Nephron (organoid): ENCODE measurements at regions not wholly inside any gene's neighbourhood (a gene's known extent, or its start where the extent isn't known, plus 50 kb on each side); places are given as distances from the start of the nearest gene placed in this dataset.

Source experiments
- H3K27ac Mint-ChIP-seq, 3 experiments: 2 replicates each; pipeline ENCODE4 v1.8.0; 2020; ENCODE audit warnings: mixed read lengths in 3 of 3, mild to moderate bottlenecking in 2 of 3, moderate library complexity in 1 of 3
- H3K27me3 Mint-ChIP-seq: 2 replicates; pipeline ENCODE4 v1.8.0; 2021; ENCODE audit warnings: low read depth, mild to moderate bottlenecking, moderate library complexity, mixed read lengths
- H3K36me3 Mint-ChIP-seq: 2 replicates; pipeline ENCODE4 v1.8.0; 2020; ENCODE audit warnings: low read depth, mixed read lengths
- H3K4me1 Mint-ChIP-seq: 2 replicates; pipeline ENCODE4 v1.8.0; 2020; ENCODE audit warnings: mixed read lengths
- H3K4me3 Mint-ChIP-seq, 3 experiments: 2 replicates each; pipeline ENCODE4 v1.8.0; 2020; ENCODE audit warnings: mild to moderate bottlenecking in 3 of 3, mixed read lengths in 3 of 3, moderate library complexity in 2 of 3
- H3K9me3 Mint-ChIP-seq: 2 replicates; pipeline ENCODE4 v1.8.0; 2020; ENCODE audit warnings: mixed read lengths
- TF ChIP-seq, protein P1 (sequence below), 3 experiments: fragments of 200-600 bp; sonication (generic); IDR thresholded peaks; one replicate each; pipeline ENCODE4 v1.5.0; 2021; ENCODE audit warnings: antibody characterized with exemption in 3 of 3; ENCODE audit not compliant: unreplicated experiment in 3 of 3

DNA sequence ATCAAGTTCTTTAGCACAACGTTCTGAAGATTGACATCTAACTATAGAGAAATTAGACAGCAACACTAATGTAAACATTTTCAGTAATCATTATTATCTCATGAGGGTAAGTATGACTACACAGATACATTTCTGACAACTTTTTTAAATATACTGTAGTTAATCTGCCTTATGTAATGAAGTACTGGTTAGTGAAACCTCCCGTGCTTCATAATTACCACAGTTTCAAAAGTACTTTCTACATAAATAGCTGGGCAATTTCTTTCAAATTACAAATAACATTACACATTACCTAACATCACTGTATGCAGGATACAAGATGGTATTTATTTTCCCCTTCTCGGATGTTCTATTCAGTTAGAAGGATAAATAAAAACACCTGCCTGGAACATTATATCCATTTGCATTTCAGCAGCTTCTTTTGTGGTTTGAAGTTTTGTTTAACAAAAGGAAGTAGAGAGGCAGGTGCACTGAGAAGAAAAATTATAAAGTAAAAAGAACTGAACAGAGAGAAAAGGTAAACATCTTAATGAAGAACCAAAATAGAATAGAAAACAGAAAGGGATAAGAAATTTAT, 1241.5 kb upstream of the GBE1 start:
- TF ChIP-seq, protein P1, sequence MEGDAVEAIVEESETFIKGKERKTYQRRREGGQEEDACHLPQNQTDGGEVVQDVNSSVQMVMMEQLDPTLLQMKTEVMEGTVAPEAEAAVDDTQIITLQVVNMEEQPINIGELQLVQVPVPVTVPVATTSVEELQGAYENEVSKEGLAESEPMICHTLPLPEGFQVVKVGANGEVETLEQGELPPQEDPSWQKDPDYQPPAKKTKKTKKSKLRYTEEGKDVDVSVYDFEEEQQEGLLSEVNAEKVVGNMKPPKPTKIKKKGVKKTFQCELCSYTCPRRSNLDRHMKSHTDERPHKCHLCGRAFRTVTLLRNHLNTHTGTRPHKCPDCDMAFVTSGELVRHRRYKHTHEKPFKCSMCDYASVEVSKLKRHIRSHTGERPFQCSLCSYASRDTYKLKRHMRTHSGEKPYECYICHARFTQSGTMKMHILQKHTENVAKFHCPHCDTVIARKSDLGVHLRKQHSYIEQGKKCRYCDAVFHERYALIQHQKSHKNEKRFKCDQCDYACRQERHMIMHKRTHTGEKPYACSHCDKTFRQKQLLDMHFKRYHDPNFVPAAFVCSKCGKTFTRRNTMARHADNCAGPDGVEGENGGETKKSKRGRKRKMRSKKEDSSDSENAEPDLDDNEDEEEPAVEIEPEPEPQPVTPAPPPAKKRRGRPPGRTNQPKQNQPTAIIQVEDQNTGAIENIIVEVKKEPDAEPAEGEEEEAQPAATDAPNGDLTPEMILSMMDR (IDR thresholded peaks at IDR 0.05; ENCODE audit: unreplicated experiment in 3 of 3), result no peak

DNA sequence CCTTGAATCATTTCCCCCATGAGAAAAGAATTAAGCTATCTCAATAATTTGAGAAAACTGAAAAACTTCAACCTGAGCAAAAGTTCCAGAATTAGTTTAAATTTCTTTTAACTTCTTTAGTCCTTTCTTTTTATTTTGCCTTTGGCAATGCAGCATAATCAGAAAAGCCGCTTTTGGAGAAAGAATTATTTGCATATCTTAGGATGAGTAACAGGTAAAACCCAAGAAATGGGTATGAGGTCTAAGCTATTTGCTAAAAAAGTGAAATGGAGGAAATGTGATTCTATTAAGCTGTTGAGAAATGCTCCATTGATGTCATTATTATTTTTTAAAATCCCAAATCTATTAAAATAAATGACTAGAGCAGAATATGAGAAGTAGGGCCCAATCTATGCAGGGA, 1238.3 kb upstream of the GBE1 start:
- Mint-ChIP-seq H3K27me3 (no peaks in the 10 kb centered on the region), H3K9me3 (peaks cover 9% of the 10 kb centered on the region), H3K27ac (no peak overlapping the region), H3K36me3 (no peaks in the 10 kb centered on the region), H3K4me3 (no peak overlapping the region), H3K4me1 (no peaks in the 10 kb centered on the region)
- TF ChIP-seq, protein P1 (IDR thresholded peaks at IDR 0.05; ENCODE audit: unreplicated experiment in 3 of 3), result no peak

More for the DNA sequence above, 1241.5 kb upstream of the GBE1 start:
- no peak overlapping the region for H3K27ac Mint-ChIP-seq
- no peaks in the 10 kb centered on the region for H3K9me3 Mint-ChIP-seq
- no peaks in the 10 kb centered on the region for H3K27me3 Mint-ChIP-seq
- H3K4me3 Mint-ChIP-seq, result no peak overlapping the region
- no peaks in the 10 kb centered on the region for H3K4me1 Mint-ChIP-seq
- no peaks in the 10 kb centered on the region for H3K36me3 Mint-ChIP-seq

DNA sequence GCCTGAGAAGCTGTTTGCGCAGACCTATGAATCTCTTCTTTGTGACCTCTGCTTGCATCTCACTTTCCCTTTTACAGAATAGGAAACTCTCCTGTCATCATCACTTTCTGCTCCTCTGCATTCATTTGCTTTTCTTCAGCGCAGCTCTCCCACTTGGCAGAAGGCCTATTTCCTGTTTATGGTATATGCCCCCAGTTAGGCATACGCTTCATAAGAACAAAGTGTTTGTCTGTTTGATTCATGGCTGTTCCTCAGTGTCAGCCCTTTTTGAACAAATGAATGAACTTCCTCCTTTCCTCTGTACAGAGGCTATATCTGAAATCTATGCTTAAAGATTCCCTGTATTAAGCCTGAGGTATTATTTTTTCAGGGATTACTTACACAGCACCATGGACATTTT, 1216.9 kb upstream of the GBE1 start:
- H3K36me3 Mint-ChIP-seq, result no peaks in the 10 kb centered on the region
- H3K27me3 Mint-ChIP-seq, result no peaks in the 10 kb centered on the region
- no peaks in the 10 kb centered on the region for H3K4me1 Mint-ChIP-seq
- H3K9me3 Mint-ChIP-seq, result peaks cover 5% of the 10 kb centered on the region
- no peak overlapping the region for H3K27ac Mint-ChIP-seq
- no peak overlapping the region for H3K4me3 Mint-ChIP-seq
- TF ChIP-seq, protein P1 (IDR thresholded peaks at IDR 0.05; ENCODE audit: unreplicated experiment in 3 of 3), result no peak

DNA sequence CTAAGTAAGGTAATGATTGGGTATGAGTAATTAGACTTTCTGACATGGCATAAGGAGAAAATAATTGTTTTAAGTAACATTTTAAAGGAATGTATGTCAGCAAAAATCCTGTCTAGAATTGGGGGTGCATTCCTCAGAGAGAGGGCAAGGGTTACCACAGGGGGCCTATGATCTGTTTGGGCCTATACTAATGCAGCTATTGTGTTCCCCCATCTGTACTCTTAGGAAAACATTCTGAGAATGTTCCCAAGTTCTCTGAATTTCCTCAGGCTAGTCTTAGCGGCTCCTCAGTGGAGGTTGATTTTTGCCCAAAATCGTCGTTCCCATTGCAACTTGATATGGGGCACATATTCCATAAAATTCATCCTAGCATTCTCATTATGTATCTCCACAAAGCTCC, 1216.4 kb upstream of the GBE1 start:
- Mint-ChIP-seq H3K27me3 (no peaks in the 10 kb centered on the region), H3K36me3 (no peaks in the 10 kb centered on the region), H3K9me3 (no peaks in the 10 kb centered on the region), H3K4me3 (no peak overlapping the region), H3K27ac (no peak overlapping the region), H3K4me1 (no peaks in the 10 kb centered on the region)
- TF ChIP-seq, protein P1 (IDR thresholded peaks at IDR 0.05; ENCODE audit: unreplicated experiment in 3 of 3), result no peak

DNA sequence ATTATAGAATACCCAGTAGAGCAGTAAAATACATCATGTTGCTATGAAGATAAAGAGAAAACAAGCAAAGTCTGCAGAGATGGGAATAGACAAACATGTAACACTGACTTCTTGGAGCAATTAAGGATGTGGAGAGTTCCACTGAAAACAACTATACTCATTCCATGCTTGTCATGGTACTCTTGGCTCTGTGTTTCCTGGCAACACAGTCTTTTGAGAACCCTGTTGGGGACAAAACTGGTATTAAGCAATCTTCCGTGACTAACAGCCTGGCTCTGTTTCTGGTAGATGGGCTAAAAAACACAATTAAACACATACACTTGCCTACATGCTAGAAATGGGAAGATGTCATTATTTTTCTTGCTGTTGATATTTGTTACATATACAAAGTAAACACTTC, 1212.3 kb upstream of the GBE1 start:
- TF ChIP-seq, protein P1 (IDR thresholded peaks at IDR 0.05; ENCODE audit: unreplicated experiment in 3 of 3), result no peak
- H3K27ac Mint-ChIP-seq, result no peak overlapping the region
- H3K27me3 Mint-ChIP-seq, result no peaks in the 10 kb centered on the region
- H3K4me1 Mint-ChIP-seq, result no peaks in the 10 kb centered on the region
- no peaks in the 10 kb centered on the region for H3K9me3 Mint-ChIP-seq
- no peak overlapping the region for H3K4me3 Mint-ChIP-seq
- no peaks in the 10 kb centered on the region for H3K36me3 Mint-ChIP-seq

DNA sequence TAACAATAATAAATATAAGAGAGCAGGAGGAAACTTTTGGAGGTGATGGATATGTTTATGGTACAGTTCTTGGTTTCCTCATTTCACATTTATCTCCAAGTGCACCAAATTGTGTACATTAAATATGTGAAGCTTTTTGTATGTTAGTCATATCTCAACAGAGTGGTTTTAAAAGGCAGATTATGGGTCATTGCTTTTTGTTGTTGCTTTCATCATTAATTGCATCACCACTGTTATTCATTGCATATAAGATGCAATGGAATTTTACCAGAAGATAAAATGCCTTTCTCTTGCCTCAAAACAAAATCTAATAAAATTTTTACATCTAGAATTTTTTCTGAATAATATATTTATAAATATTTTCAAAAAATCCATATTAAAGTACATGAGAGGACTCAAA, 1198.9 kb upstream of the GBE1 start:
- no peak overlapping the region for H3K4me3 Mint-ChIP-seq
- H3K36me3 Mint-ChIP-seq, result no peaks in the 10 kb centered on the region
- H3K27me3 Mint-ChIP-seq, result no peaks in the 10 kb centered on the region
- H3K9me3 Mint-ChIP-seq, result no peaks in the 10 kb centered on the region
- no peaks in the 10 kb centered on the region for H3K4me1 Mint-ChIP-seq
- no peak overlapping the region for H3K27ac Mint-ChIP-seq
- TF ChIP-seq, protein P1 (IDR thresholded peaks at IDR 0.05; ENCODE audit: unreplicated experiment in 3 of 3), result no peak
